ENCODE measurements at regions not wholly inside any gene's neighbourhood (a gene's known extent, or its start where the extent isn't known, plus 50 kb on each side); places are given as distances from the start of the nearest gene placed in this dataset.

DNA sequence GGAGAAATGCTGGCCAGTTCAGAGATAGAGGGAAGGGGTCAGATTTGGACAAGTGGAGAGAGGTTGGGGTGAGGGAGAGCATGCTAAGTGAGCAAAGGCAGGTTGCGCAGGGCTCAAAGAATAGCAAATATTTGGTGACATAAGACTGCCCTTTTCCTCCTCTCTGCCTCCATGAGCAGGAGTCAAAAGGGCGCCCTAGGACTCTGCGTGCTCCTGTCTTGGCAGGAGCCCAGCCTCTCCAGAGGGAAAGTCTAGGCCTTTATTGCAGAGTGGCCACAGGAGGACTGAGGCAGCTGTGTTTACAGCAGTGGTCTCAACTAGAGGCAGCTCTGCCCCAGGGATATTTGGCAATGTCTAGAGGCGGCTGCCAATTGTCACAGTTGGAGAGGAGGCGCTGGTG is 165.6 kb downstream of the FAM43A start:
- TF ChIP-seq, protein P1, sequence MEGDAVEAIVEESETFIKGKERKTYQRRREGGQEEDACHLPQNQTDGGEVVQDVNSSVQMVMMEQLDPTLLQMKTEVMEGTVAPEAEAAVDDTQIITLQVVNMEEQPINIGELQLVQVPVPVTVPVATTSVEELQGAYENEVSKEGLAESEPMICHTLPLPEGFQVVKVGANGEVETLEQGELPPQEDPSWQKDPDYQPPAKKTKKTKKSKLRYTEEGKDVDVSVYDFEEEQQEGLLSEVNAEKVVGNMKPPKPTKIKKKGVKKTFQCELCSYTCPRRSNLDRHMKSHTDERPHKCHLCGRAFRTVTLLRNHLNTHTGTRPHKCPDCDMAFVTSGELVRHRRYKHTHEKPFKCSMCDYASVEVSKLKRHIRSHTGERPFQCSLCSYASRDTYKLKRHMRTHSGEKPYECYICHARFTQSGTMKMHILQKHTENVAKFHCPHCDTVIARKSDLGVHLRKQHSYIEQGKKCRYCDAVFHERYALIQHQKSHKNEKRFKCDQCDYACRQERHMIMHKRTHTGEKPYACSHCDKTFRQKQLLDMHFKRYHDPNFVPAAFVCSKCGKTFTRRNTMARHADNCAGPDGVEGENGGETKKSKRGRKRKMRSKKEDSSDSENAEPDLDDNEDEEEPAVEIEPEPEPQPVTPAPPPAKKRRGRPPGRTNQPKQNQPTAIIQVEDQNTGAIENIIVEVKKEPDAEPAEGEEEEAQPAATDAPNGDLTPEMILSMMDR (IDR thresholded peaks at IDR 0.05) = no peak
- TF ChIP-seq POLR2A (IDR thresholded peaks at IDR 0.05) = no peak
- no peak for TF ChIP-seq POLR2AphosphoS5 (IDR thresholded peaks at IDR 0.05)
- no peak for TF ChIP-seq EP300 (IDR thresholded peaks at IDR 0.05; ENCODE audit: low read depth)

All from transverse colon (tissue), 4 donors.